ENCODE measurements at regions not wholly inside any gene's neighbourhood (a gene's known extent, or its start where the extent isn't known, plus 50 kb on each side); places are given as distances from the start of the nearest gene placed in this dataset.

DNA sequence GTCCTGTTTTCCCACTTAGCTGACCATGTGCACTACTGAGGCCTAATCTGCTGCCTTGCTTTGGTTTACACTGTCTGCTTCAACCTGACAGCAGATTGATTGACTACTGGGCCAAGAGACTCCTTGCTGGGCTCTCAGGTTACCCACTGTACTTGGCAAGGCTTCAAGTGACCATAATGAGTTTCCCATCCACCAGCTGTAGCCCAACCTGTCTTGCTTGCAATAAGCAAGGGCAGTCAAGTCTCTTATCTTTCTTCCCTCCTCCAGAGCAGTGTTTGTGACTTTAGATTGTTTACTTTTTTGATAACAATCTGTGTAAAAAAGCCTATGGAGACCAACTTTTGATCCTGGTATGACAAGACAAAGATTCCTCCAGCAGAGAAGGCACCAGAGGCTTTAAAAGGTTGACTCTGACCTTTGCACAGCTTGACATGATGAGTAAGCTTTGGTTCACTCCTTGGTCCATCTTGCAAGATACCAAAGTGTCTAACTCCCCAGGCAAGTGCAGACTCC, 912.3 kb upstream of the SEMA6A start:
- ATAC-seq (no peak), DNase-seq (no peak)
- H3K36me3 ChIP-seq: no peaks in the 10 kb centered on the region
- no peaks in the 10 kb centered on the region for H3K27me3 ChIP-seq
- no peaks in the 10 kb centered on the region for H3K9me3 ChIP-seq
- no peak overlapping the region for H3K4me3 ChIP-seq
- TF ChIP-seq, protein P1, sequence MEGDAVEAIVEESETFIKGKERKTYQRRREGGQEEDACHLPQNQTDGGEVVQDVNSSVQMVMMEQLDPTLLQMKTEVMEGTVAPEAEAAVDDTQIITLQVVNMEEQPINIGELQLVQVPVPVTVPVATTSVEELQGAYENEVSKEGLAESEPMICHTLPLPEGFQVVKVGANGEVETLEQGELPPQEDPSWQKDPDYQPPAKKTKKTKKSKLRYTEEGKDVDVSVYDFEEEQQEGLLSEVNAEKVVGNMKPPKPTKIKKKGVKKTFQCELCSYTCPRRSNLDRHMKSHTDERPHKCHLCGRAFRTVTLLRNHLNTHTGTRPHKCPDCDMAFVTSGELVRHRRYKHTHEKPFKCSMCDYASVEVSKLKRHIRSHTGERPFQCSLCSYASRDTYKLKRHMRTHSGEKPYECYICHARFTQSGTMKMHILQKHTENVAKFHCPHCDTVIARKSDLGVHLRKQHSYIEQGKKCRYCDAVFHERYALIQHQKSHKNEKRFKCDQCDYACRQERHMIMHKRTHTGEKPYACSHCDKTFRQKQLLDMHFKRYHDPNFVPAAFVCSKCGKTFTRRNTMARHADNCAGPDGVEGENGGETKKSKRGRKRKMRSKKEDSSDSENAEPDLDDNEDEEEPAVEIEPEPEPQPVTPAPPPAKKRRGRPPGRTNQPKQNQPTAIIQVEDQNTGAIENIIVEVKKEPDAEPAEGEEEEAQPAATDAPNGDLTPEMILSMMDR (IDR thresholded peaks at IDR 0.05): no peak
- H3K27ac ChIP-seq: no peak overlapping the region
- intact Hi-C loops (cut with DNase I): no loop called here
- H3K4me1 ChIP-seq: no peaks in the 10 kb centered on the region

DNA sequence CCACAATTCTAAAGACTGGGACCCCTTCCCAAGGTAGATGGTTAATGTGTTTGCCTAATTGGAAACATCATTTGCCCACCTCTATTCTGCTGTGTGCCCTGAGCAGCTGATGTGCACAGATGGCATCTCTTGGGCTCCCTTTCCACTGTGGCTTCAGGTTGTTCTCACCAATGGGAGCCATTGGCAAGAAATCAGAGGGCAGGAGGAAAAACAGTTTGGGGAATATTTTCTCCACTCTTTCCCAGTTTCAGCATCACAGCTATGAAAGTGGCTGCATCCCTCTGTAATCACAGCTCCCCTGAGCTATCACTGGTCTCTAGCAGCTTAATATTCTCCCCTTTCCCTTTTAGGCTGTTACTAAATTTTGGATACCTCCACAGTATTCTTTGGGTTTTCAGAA, 911.6 kb upstream of the SEMA6A start:
- intact Hi-C loops (cut with DNase I): no loop called here
- Histone ChIP-seq H3K4me1 (no peaks in the 10 kb centered on the region), H3K27ac (no peak overlapping the region), H3K36me3 (no peaks in the 10 kb centered on the region), H3K27me3 (no peaks in the 10 kb centered on the region), H3K9me3 (no peaks in the 10 kb centered on the region), H3K4me3 (no peak overlapping the region)
- no peak for DNase-seq
- TF ChIP-seq, protein P1 (IDR thresholded peaks at IDR 0.05): no peak
- no peak for ATAC-seq

DNA sequence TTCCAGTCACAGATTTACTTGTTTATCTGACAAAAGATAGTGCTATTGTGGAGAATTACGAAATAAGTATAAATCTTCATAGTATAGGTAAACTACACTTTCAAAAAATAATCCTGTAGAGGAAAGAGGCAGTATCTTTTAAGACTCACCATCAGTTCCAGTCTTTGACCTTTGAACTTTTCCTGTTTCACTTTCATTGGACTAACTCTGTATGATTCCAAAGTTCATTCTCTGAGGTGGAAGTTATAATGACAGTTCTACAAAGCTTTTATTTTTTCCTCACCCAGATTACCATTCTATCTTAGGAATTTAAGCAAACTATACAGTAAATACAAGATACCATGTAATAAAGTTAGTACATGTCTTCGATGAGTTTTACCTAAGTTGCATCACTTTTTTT, 901.3 kb upstream of the SEMA6A start:
- Histone ChIP-seq H3K36me3 (no peaks in the 10 kb centered on the region), H3K9me3 (no peaks in the 10 kb centered on the region), H3K27ac (no peak overlapping the region), H3K4me1 (no peaks in the 10 kb centered on the region), H3K27me3 (no peaks in the 10 kb centered on the region), H3K4me3 (no peak overlapping the region)
- TF ChIP-seq, protein P1 (IDR thresholded peaks at IDR 0.05): no peak
- no peak for DNase-seq
- ATAC-seq: no peak
- intact Hi-C loops (cut with DNase I): no loop called here

DNA sequence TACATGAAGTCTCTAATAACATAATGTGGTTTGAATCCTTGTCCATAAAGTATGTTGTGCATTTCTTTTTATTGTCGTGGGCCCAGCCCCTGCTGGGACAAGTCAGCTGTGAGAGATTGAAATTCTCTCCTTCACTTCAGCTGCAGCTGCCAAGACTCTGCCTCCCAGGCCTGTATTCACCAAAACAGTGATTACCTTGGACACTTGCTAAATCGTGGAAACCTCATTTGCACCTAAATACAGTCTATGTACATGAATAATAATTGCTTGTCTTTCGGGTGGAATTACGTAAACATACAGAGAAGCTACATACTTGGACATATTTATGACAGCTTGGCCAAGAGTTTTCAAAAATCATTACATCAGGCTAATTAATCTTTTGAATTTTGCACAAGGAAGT, 898.5 kb upstream of the SEMA6A start:
- DNase-seq (no peak), ATAC-seq (no peak)
- TF ChIP-seq, protein P1 (IDR thresholded peaks at IDR 0.05): no peak
- no peaks in the 10 kb centered on the region for H3K9me3 ChIP-seq
- H3K36me3 ChIP-seq: no peaks in the 10 kb centered on the region
- no peak overlapping the region for H3K4me3 ChIP-seq
- H3K4me1 ChIP-seq: no peaks in the 10 kb centered on the region
- H3K27me3 ChIP-seq: no peaks in the 10 kb centered on the region
- H3K27ac ChIP-seq: no peak overlapping the region
- intact Hi-C loops (cut with DNase I): no loop called here

DNA sequence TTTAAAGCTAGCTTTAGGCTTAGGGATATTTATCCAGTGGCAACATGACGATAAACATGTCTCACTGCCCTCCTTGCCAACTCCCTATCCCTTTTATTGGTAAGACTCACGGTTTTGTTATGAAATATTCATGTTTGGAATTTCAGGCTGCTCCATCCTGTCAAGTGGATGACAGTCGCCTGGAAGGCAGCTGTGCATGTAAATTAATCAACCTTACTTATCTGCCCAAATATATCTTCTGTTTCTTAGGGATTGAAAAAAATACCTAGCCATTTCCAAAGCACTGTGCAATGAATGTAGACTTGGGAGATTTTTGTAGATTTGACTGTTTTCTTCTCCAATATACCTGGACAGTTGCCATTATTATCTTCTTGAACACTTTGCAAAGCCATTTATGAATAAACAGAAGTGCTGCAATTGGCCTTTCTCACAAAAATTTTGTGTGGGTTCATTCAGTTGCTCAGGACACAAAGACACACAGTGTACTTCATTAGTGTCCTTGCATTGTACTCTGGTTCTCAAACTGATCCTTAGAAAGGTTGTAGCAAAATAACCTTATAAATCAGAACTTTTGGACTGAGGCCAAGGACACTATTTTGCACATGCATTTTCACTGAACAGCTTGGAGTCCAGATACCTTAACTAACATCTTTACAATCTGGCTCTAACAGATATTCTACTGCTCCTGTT, 889.4 kb upstream of the SEMA6A start:
- DNase-seq (no peak), ATAC-seq (no peak)
- TF ChIP-seq, protein P1 (IDR thresholded peaks at IDR 0.05): no peak
- Histone ChIP-seq H3K27me3 (no peaks in the 10 kb centered on the region), H3K36me3 (no peaks in the 10 kb centered on the region), H3K9me3 (no peaks in the 10 kb centered on the region), H3K27ac (no peak overlapping the region), H3K4me1 (no peaks in the 10 kb centered on the region), H3K4me3 (no peak overlapping the region)
- intact Hi-C loops (cut with DNase I): no loop called here

DNA sequence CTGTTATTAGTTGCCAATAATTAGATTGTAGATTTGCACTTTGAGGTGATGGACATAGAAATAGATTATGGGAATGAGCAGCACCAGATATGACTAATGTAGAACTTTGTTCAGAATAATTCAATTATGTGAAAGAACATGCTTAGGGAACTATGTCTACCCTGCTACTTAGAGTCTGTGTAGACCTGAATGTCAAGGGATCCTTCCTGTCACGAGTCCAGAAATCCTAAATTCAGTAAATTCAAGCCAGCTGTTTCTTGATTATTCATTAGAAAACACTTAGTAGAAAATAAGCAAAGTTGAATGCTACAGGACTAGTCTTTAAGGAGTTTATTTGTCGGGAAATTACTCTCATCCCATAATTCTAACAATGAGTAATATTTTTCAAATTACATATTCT, 887.3 kb upstream of the SEMA6A start:
- no peaks in the 10 kb centered on the region for H3K9me3 ChIP-seq
- no peak overlapping the region for H3K27ac ChIP-seq
- ATAC-seq (no peak), DNase-seq (no peak)
- no peaks in the 10 kb centered on the region for H3K36me3 ChIP-seq
- intact Hi-C loops (cut with DNase I): no loop called here
- H3K4me3 ChIP-seq: no peak overlapping the region
- no peaks in the 10 kb centered on the region for H3K4me1 ChIP-seq
- TF ChIP-seq, protein P1 (IDR thresholded peaks at IDR 0.05): no peak
- H3K27me3 ChIP-seq: no peaks in the 10 kb centered on the region
